ENCODE measurements at regions not wholly inside any gene's neighbourhood (a gene's known extent, or its start where the extent isn't known, plus 50 kb on each side); places are given as distances from the start of the nearest gene placed in this dataset.

DNA sequence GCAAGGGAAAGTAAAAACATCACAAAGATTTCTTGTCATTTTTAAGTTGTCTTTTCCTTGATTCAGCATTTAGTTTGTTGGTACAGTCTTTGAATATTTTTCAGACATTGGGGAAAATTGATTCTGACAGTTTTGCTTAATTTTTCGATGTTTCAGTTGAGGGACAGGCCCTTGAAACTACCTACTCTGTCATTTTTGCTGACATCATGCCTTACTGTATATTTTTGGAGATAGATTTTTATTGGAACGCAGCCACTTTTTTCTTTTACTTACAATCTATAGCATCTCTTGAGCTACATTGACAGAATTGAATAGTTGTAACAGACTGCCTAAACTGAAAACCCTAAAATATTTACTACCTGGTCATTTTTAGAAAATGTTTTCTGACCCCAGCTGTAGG, 297.1 kb upstream of the KIF2B start:
- no peak for TF ChIP-seq POLR2A (IDR thresholded peaks at IDR 0.05; ENCODE audit: extremely low read depth, insufficient read length)
- TF ChIP-seq, protein P1, sequence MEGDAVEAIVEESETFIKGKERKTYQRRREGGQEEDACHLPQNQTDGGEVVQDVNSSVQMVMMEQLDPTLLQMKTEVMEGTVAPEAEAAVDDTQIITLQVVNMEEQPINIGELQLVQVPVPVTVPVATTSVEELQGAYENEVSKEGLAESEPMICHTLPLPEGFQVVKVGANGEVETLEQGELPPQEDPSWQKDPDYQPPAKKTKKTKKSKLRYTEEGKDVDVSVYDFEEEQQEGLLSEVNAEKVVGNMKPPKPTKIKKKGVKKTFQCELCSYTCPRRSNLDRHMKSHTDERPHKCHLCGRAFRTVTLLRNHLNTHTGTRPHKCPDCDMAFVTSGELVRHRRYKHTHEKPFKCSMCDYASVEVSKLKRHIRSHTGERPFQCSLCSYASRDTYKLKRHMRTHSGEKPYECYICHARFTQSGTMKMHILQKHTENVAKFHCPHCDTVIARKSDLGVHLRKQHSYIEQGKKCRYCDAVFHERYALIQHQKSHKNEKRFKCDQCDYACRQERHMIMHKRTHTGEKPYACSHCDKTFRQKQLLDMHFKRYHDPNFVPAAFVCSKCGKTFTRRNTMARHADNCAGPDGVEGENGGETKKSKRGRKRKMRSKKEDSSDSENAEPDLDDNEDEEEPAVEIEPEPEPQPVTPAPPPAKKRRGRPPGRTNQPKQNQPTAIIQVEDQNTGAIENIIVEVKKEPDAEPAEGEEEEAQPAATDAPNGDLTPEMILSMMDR (IDR thresholded peaks at IDR 0.05; ENCODE audit: low read depth, low read length): no peak
